Epidermal melanocyte (primary cell): ENCODE measurements at regions not wholly inside any gene's neighbourhood (a gene's known extent, or its start where the extent isn't known, plus 50 kb on each side); places are given as distances from the start of the nearest gene placed in this dataset.

Experiments
- DNase-seq: peaks from one replicate; pipeline ENCODE4 v3.0.0; 2011; ENCODE audit warnings: low spot score; ENCODE audit not compliant: insufficient read length

GRCh38 chr7:96486681-96487080 is 164.8 kb upstream of the SLC25A13 start:
- no peak for DNase-seq

- no peak for DNase-seq
These were observed 162.9 kb upstream of the SLC25A13 start for GRCh38 chr7:96484845-96485244.

DNA sequence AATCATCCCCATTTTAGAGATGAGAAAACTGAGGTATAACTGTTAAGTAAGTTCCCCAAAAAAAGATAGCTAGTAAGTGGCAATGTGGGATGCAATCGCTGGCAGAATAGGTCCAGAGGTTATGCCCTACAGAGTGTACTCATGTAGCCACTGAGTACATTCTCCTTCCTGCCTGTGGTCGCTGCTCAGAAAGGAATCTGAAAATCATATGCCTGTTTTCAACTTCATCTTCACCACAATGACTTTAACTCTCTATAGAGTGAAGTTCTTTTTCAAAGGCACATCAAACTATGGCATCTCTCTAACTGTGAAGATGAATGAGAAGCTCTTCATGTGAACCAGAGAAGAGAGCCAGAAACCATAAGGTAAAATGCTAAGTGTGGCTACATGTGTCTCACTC is 162.2 kb upstream of the SLC25A13 start:
- no peak for DNase-seq

GRCh38 chr7:96481796-96482195 is 159.9 kb upstream of the SLC25A13 start:
- DNase-seq: no peak

DNA sequence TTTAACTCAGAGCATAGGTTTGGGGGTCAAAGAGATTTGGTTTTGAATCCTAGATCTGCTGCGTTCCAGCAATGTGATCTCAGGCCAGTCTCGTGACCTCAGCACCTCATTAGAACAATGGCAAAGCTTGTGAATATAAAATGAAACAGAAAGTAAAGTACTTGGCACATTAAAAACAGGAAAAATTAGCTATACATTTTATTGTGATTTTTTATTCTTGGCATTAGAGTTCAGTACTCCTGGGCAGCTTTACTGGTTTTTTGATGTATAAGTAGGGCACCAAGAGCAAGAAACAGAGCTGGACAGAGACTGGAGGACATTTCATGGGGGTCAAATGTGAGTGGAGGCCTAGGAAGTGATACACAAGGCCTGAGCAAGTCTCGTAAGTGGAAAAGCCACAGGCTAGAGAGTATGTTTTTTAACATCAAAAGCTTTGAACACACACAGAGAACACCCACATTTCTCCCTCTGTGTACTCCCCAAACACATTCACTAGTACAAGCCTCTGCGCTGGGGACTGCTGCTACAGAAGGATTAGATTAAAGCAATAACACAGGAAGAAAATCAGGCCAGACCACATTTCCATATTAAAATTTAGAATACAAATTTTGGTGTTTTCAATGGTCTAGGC is 157.2 kb upstream of the SLC25A13 start:
- DNase-seq: no peak

- DNase-seq: no peak
These were observed 149.7 kb upstream of the SLC25A13 start for GRCh38 chr7:96471606-96472005.

DNA sequence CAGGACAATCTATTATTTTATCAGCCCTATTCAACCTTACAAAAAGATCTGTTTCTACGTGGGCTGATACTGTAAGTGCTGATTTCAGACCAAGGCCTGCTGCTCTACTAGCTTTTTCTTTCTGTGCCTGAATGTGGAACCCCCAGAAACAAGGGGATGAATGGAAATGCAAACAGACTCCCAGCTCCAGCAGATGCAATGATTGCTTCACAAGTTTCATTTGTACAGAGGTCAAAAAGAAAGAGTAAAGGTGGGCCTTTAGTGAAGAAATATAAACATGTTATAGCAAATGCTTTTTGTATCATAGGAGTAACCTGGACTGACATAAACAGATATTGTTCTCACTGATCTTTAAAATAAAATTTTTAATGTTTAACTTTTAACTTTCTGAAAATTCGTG is 130.2 kb upstream of the SLC25A13 start:
- no peak for DNase-seq

- no peak for DNase-seq
These were observed 127.2 kb upstream of the SLC25A13 start for GRCh38 chr7:96449094-96449493.

- no peak for DNase-seq
These were observed 125.3 kb upstream of the SLC25A13 start for GRCh38 chr7:96447109-96447645.

DNA sequence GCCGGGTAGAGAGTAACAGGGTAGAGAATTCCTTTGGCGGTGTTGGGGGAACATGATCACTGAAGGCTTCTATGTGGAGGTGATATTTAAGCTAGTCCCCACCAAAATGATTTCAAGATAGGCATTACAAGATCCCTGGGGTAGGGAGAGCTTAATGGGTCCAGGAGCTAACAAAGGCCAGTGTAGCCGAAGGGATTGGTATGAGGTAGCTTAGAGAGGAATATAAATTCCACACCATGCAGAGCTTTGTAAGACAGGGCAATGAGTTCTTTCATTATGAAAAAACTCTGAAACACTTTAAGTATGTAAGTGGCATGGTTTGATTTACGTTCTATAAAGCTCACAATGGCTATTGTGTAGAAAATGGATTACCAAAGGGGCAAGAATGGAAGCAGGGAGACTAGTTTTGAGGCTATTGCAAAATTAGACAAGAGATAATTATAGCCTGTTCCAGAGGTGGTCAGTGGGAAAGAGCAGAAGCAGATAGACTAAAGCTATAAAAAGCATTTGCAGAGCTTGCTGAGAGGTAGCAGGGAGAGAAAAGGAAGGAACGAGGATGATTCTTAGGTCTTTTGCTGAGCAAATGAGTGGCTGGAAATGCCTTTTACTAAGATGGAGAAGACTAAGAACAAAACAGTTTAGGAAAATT is 119.7 kb upstream of the SLC25A13 start:
- DNase-seq: no peak

GRCh38 chr7:96440328-96440727 is 118.4 kb upstream of the SLC25A13 start:
- no peak for DNase-seq

DNA sequence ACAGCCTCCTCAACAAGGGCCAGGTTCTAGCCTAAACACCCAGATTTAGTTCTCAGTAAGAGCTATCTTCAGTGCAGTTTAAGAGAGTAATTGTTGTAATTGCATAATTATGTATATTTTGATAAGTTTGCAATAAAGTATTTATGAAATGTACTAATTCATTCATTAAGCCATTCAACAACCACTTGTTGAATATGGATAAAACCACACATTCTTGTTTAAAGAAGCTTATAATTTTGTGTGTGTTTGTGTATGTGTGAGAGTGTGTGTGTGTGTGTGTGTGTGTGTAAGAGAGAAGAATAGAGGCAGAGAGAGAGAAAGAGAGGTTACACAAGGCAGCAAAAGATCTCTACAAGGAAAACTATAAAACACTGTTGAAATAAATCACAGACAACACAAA is 115.0 kb upstream of the SLC25A13 start:
- no peak for DNase-seq

- DNase-seq: no peak
These were observed 108.5 kb upstream of the SLC25A13 start for GRCh38 chr7:96430356-96430755.

DNA sequence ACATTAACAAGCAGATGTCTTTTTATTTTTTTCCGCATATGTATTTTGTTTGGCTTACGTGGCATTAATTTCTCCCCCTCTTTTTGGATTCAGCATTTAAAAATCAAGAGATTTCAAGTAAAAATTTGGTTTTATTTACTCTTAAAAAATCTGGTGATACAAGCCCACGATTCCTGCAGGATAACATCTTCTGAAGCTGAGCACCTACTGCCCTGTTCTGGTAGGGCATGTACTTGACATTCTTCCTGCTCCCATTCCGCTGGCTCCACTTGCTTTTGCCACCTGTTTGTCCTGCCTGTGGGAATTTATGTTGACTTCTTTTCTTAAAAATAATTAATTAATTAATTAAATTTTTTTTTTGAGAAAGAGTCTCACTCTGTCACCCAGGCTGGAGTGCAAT is 105.2 kb upstream of the SLC25A13 start:
- no peak for DNase-seq

GRCh38 chr7:96426685-96427084 is 104.8 kb upstream of the SLC25A13 start:
- no peak for DNase-seq

DNA sequence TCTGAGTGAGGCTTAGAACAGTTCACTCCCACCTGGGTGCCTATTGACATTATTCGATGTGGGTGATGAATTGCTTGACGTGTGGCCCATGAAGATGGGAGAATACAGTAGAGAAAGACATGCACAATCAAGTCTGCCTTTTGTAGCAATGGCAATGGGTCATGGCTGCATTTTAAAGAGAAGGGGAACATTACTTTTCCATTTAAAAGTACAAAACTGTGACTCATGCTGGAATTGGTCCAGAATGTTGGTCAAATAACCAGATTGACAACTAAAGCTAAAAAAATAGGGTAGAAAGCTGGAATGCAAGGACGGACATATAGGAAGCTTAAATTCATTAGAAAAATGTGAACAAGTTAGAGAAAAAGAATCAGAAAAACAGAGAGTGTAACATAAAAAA is 104.1 kb upstream of the SLC25A13 start:
- no peak for DNase-seq

DNA sequence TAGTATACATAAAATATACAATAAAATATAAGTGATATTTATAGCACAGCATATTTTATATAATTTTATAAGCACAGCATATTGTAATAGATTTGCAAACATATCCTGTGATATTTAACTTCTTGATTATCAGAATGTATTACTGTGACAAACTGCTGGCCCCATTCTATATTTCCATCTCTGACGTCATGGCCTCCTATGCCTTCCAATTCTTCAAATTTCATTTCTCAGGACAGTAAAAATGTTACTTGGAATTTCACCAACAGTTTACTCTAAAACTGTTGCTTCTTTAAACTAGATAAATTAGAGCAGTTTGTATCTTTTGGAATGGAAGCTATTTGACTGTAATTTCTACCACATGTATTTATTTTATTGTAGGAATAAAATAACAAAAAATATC is 102.5 kb upstream of the SLC25A13 start:
- no peak for DNase-seq

- no peak for DNase-seq
These were observed 100.5 kb upstream of the SLC25A13 start for GRCh38 chr7:96422388-96422787.

DNA sequence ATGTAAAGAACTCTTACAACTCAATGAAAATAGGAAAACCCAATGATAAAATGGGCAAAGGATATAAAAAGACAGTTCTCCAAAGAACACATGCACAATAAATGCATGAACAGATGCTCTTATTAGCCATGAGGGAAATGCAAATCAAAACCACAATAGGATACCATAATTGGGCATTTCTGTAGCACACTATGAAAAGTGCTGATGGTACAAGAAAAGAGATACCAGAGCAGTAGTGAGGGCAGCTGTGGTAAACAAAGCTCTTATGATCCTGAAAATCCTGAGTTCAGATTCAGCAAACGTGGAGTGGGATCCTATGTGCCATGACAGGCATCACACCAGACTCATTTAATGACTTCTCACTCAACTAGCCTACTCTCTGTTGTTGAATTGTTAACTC is 96.7 kb upstream of the SLC25A13 start:
- DNase-seq: no peak

GRCh38 chr7:96417784-96418183 is 95.9 kb upstream of the SLC25A13 start:
- DNase-seq: no peak

- no peak for DNase-seq
These were observed 94.7 kb upstream of the SLC25A13 start for GRCh38 chr7:96416599-96416998.

- DNase-seq: no peak
These were observed 94.2 kb upstream of the SLC25A13 start for GRCh38 chr7:96416116-96416515.

DNA sequence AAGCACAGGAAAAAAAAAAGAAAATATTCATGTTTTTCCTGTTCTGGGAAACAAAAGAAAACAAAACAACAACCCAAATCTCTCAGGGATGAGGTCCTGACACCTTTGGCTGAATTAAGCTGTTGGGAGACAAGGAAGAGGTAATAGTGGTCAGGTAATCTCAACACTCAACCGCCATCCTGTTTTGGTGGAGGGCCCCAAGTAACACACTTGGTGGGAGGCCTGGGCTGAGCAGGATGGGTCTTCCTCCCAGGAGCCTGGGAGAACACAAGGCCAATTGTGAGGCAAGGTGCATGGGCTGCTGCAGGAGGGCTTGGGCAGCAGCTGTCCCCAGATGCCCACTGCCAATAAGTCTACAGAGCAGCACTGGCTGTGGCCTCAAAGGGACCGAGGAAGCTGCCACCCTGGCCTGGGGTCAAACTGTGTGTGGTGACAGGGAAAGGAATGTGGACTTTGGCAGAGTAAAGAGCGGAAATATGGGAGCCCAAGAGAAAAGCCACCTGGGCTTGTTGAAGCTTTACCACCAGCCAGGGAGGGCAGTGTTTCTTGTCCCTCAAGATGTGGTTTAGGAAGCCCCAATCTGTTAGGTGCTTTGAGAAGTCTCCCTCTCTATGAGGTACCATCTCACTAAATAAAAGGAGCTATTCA is 93.5 kb upstream of the SLC25A13 start:
- no peak for DNase-seq
